Upper lobe of right lung (tissue), 1 donor: ENCODE measurements at regions not wholly inside any gene's neighbourhood (a gene's known extent, or its start where the extent isn't known, plus 50 kb on each side); places are given as distances from the start of the nearest gene placed in this dataset.
"Not testable (repeated sequence)": the region's sequence is repeated elsewhere in the genome, so short reads cannot be mapped to it uniquely, and the experiment has no call there.

Experiments
- ATAC-seq: fragments of 200-7000 bp; cut with Tn5 transposase; one replicate; pipeline ENCODE4 v1.9.1; 2020; ENCODE audit warnings: mild to moderate bottlenecking, moderate library complexity
- DNase-seq: peaks from one replicate; pipeline ENCODE4 v3.0.0-alpha.2; 2020
- H3K27ac ChIP-seq: fragments of 200-600 bp; one replicate; pipeline ENCODE4 v1.8.0; 2022
- H3K27me3 ChIP-seq: fragments of 200-600 bp; one replicate; pipeline ENCODE4 v1.8.0; 2022; ENCODE audit warnings: mild to moderate bottlenecking
- H3K36me3 ChIP-seq: fragments of 200-600 bp; one replicate; pipeline ENCODE4 v1.8.0; 2022
- H3K4me1 ChIP-seq: fragments of 200-600 bp; one replicate; pipeline ENCODE4 v1.8.0; 2022
- H3K4me3 ChIP-seq: fragments of 200-600 bp; one replicate; pipeline ENCODE4 v1.8.0; 2022; ENCODE audit warnings: mild to moderate bottlenecking
- H3K9me3 ChIP-seq: fragments of 200-600 bp; one replicate; pipeline ENCODE4 v1.8.0; 2022
- CTCF ChIP-seq: fragments of 200-600 bp; IDR thresholded peaks from one replicate; pipeline ENCODE4 v1.8.0; 2022; ENCODE audit warnings: antibody characterized with exemption
- intact Hi-C: fragments of 100-400 bp; cut with DNase I; formaldehyde crosslinking; loops from one replicate; pipeline ENCODE4 v1.11.0; 2022
- donor health status: DM: no; HTN: yes; CAD: no; lungs with severe emphysema.

GRCh38 chr1:70503358-70503757 lies 92.3 kb downstream of the CTH start:
- no peak overlapping the region for H3K4me3 ChIP-seq
- H3K27ac ChIP-seq, result no peak overlapping the region
- intact Hi-C loops, result no loop called here
- no peaks in the 10 kb centered on the region for H3K27me3 ChIP-seq
- no peak for TF ChIP-seq CTCF
- no peaks in the 10 kb centered on the region for H3K4me1 ChIP-seq
- H3K9me3 ChIP-seq, result no peaks in the 10 kb centered on the region
- DNase-seq (no peak), ATAC-seq (no peak)
- no peaks in the 10 kb centered on the region for H3K36me3 ChIP-seq

- no peaks in the 10 kb centered on the region for H3K36me3 ChIP-seq
- no peaks in the 10 kb centered on the region for H3K27me3 ChIP-seq
- no peak for TF ChIP-seq CTCF
- H3K4me1 ChIP-seq, result no peaks in the 10 kb centered on the region
- no peaks in the 10 kb centered on the region for H3K9me3 ChIP-seq
- DNase-seq (no peak), ATAC-seq (no peak)
- H3K4me3 ChIP-seq, result no peak overlapping the region
- no peak overlapping the region for H3K27ac ChIP-seq
- intact Hi-C loops, result no loop called here
These were observed 93.2 kb downstream of the CTH start for GRCh38 chr1:70504176-70504820.

- Histone ChIP-seq H3K4me1 (no peaks in the 10 kb centered on the region), H3K36me3 (no peaks in the 10 kb centered on the region), H3K27me3 (no peaks in the 10 kb centered on the region), H3K9me3 (no peaks in the 10 kb centered on the region), H3K27ac (no peak overlapping the region), H3K4me3 (no peak overlapping the region)
- no peak for TF ChIP-seq CTCF
- DNase-seq, result no peak
- intact Hi-C loops, result no loop called here
- ATAC-seq, result no peak
These were observed 93.7 kb downstream of the CTH start for GRCh38 chr1:70504821-70505193.

GRCh38 chr1:70507991-70508390 lies 96.9 kb downstream of the CTH start:
- intact Hi-C loops, H3K4me1 ChIP-seq, H3K36me3 ChIP-seq, H3K27ac ChIP-seq, H3K27me3 ChIP-seq, H3K4me3 ChIP-seq, DNase-seq, ATAC-seq, H3K9me3 ChIP-seq: not testable (repeated sequence)

- DNase-seq (no peak), ATAC-seq (peak; percentile 89)
- Histone ChIP-seq H3K9me3 (no peaks in the 10 kb centered on the region), H3K27ac (no peak overlapping the region), H3K4me1 (no peaks in the 10 kb centered on the region), H3K27me3 (no peaks in the 10 kb centered on the region), H3K36me3 (no peaks in the 10 kb centered on the region), H3K4me3 (no peak overlapping the region)
- peak; percentile 69 for TF ChIP-seq CTCF
- intact Hi-C loops, result loop anchor here (10.0 kb wide), 1 partner anchor 385 kb away; no protein-coding TSS in a partner anchor
These were observed 99.2 kb downstream of the CTH start for GRCh38 chr1:70509996-70510876.

GRCh38 chr1:70517444-70517843 lies 106.4 kb downstream of the CTH start:
- TF ChIP-seq CTCF, result no peak
- ATAC-seq (no peak), DNase-seq (no peak)
- Histone ChIP-seq H3K4me1 (no peaks in the 10 kb centered on the region), H3K27ac (no peak overlapping the region), H3K9me3 (no peaks in the 10 kb centered on the region), H3K4me3 (no peak overlapping the region), H3K27me3 (no peaks in the 10 kb centered on the region), H3K36me3 (no peaks in the 10 kb centered on the region)
- intact Hi-C loops, result loop anchor here (10.0 kb wide), 1 partner anchor 393 kb away; no protein-coding TSS in a partner anchor
